Head of caudate nucleus (tissue), 42 donors: ENCODE measurements at regions not wholly inside any gene's neighbourhood (a gene's known extent, or its start where the extent isn't known, plus 50 kb on each side); places are given as distances from the start of the nearest gene placed in this dataset.
A peak's percentile ranks its signal among the peaks of the same experiment; 100 is the strongest.

ENCODE experiments used
- DNase-seq, 42 donors: peaks; one replicate each; pipeline versions ENCODE4 v3.0.0 to v3.0.0-alpha.2; 2020 to 2021; ENCODE audit warnings: mixed read lengths in 7 of 42
- intact Hi-C: fragments of 100-400 bp; cut with DNase I; formaldehyde crosslinking; loops from one replicate; pipeline ENCODE4 v1.15.0; 2022

DNA sequence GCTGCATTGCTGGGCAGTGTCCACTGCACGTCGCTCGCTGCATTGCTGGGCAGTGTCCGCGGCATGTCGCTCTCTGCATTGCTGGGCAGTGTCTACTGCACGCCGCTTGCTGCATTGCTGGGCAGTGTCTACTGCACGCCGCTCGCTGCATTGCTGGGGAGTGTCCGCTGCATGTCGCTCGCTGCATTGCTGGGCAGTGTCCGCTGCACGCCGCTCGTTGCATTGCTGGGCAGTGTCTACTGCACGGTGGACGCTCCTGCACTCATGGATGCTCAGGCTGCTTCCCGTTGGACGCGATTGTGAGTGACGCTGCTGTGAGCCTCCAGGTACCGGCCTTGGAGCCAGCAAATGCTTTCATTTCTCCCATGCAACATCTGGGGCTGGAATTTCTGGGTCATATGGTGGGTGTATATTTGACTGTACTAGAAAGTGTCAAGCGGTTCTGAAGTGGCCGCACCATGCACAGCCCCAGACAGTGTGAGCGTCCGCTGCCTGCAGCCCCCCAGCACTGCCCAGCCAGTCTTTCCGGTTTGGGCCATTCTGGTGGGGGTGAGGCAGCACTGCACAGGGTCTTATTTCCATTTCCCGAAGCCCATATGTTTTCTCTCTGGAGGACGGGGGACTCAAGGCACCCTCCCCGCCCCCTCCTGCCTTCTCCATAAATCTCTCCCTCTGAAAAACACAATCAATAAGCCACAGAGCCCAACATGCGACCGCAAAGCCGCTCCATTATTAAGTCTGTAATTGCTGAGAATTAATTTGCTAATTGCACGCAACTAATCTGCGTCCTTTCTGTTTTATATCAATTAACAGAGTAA lies 97.4 kb downstream of the YTHDF1 start:
- intact Hi-C loops, result no loop called here
- no peak for DNase-seq

DNA sequence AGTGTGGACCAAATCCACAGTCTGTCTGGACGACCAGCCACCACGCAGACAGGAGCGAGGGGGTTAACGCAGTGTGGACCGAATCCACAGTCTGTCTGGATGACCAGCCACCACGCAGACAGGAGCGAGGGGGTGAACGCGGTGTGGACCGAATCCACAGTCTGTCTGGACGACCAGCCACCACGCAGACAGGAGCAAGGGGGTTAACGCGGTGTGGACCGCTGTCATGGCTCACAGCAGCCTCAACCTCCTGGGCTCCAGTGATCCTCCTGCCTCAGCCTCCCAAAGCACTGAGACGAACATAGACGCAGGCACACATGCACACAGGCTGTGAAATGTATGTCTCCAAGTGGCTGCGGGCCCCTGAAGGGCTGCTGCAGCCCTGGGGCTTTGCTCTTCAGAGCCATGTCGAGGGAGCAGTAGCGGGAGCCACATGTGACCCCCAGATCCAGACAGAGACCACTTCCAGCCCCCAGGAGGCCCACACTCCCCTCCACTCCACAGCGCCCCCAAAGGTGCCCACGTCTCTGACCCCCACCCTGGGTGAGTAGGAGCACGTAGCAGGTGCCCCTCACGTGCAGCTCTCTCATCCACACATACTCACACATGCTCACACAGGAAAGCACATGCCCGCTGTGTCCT lies 98.1 kb downstream of the YTHDF1 start:
- intact Hi-C loops, result no loop called here
- DNase-seq, result no peak

DNA sequence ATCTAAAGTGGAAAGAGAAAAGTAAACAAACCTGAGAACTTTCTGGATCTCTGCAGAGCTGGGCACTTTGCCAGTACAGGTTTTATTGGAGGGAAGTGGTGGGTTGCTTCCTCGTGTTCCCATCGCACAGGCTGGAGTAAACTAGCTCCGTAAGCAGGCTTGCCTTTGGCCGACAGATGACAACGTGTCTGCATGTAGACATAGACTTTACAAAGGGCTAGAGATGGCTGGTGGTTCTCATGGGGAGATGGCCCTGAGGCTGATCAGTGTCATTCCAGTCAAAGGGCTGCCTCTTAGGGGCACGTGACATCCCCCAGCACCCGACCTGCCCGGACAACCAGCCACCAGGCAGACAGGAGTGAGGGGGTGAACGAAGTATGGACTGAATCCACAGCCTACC lies 98.8 kb downstream of the YTHDF1 start:
- DNase-seq, result no peak
- intact Hi-C loops, result no loop called here

DNA sequence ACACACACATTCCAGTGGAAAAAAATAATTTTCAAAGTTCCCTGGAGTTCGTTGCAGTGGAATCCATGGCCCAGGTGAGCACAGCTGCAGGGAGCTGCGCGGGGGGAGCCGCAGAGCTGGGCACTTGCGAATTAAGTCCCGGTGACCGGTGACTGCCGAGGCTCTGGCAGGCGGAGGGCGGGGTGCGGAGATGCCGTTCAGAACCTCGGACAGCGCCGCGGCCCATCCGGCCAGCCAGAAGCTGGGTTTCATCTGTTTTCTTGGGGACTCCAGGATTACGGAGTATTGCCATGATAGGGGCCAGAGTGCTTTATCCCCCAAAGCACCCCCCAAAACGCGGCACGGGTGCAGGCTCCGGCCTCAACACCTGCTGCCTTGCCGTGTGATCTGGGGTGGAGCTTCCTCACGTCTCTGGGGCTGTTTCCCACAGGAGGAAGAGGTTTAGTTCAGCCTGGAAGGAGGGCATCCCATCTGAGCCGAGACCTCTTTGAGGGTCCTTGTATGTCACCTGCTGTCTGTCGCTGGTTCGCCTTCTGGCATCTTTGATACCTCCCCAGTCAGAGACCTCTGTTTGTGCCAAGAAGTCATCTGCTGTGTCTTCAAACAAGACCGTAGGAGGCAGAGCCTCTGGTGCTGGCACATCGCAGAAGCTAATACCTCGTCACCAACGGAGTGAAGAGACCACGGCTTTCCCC lies 99.4 kb downstream of the YTHDF1 start:
- peak in 14 of 42 donors; percentile 5 to 58 (median 44) for DNase-seq
- intact Hi-C loops, result no loop called here

DNA sequence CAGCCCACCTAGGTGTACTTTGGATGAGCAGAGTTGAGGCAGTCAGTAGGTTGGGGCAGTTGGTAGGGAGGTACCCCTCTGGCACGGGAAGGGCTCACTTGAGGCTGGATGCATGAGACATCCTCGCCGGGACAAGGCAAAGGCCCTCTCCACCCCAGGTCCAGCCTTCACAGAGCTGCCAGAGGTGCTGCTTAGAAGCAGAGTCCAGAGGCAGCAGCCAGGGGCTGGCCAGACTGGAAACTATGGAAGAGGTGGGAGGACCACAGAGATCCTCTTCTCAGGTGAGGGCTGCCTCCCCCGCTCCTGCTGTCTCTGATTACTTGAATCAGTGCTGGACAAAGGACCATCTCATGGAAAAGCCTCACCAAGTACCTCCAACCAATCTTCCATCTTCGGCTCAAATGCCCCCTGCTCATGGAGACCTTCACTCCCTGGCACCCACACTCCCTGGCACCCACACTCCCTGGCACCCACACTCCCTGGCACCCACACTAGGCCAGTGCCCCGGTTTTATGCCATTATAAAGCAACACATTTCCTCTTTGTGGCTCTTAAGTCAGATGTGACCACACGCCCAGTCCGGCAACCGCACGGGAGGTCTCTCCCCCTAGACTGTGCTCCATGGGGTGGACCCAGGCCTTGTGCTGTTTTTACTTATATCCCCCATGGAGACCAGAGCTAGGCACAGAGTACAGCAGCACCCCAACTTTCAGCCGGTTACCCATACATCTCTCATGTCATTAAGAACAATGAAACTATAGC lies 100.1 kb downstream of the YTHDF1 start:
- intact Hi-C loops, result no loop called here
- DNase-seq, result no peak

DNA sequence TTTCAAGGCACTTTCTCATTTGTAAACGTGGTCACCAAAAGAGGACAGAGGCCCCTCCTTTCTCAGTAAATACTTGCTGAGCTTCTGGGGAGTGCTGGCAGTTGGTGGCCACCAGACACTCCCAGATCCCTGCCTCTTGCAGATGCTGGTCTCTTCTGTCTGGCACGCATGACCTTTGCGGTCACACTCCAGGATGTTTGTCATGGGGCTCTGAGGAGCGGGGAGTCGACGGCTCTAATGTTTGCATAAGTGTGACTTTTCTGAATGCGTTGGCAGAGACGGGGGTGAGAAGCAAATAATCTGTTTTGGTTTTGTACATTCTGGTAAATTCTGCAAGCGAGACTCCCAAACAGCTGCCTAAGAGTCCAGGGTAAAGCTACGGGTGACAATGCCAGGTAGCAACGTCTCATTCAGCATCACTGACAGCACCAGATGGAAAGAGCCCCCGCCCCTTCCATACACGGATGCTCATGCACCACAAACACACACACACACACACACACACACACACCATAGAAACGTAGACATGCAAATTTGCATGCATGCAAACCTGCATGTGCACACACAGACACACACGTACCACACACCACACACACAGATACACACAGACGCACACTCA lies 101.1 kb downstream of the YTHDF1 start:
- intact Hi-C loops, result no loop called here
- DNase-seq, result no peak

DNA sequence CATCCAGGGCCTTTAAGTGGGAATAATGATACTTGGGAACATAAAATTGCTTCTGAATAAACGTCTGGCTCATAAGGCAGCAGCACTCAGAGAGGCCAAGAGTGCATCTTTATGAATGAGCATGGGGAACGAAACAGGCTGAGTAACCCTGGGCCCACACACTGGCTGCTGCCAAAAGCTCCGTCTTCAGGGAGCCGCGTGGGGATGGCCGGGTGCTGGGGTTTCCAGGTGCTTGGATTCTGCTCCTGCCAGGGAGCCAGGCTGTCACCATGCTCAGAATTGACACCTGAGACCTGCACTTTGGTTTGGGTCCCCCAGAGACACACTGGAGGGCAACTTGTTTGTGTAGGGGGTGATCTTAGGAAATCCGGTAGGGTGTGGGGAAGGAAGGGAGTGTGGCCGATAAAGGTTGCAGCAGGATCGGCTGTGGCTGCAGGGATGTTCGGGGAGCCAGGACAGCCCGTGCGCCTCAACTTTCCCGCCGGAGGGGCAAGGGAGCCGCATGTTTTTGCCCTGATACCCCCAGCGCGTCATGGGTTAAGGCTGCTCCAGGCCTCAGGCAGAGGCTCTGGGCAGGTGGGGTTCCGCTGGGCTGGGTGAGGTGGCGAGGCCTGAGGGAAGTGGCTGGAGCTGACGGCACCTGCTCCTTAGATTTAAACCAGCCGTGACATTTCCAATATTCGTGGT lies 101.8 kb downstream of the YTHDF1 start:
- intact Hi-C loops, result no loop called here
- DNase-seq, result no peak

DNA sequence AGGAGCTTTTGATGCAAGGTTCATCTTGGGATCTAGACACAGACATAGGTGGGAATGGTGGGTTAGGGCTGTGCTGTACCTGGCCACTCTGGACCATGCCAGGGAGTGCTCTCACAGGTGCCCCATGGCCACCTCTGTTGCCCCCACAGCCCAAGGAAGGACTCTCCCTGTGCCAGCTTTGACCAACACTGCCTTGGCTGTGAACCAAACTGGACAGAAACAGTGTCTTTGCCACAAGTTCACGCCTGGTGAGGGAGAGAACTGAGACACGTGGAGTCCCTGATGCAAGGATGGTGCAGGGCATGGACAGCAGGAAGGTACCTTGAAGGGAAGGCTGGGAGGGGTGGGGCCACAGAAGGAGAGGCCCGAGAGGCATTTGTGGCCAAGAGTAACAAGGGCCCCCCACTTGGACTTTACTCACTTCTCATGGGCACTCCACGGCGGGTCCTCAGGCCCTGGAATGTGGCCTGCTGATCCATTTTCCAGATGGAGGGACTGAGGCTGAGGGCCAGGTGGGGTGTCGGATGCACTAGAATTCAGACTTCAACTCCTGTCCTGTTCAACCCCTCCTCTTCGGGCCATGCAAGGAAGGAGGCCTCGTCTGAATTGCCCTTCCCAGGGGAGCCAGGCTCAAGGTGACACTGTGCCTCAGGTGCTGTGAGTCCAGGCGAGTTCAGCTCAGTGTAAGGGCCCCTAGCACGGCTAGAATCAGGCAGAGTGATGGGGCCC lies 103.3 kb downstream of the YTHDF1 start:
- intact Hi-C loops, result no loop called here
- no peak for DNase-seq

DNA sequence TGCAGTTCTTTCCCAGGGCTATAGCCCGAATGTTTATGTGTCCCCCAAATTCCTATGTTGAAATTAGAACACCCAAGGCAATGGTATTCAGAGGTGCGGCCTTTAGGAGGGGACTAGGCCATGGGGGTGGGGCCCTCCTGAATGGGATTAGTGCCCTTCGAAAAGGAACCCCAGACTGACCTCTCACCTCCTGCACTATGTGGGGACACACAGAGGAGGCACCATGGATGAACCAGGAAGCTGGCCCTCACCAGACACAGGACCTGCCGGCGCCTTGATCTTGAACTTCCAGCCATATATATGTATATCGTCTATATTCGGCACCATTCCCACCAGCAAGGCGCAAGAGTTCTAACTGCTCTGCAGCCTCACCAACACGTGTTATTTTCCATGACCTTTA lies 101.5 kb upstream of the BHLHE23 start:
- DNase-seq, result no peak
- intact Hi-C loops, result no loop called here

DNA sequence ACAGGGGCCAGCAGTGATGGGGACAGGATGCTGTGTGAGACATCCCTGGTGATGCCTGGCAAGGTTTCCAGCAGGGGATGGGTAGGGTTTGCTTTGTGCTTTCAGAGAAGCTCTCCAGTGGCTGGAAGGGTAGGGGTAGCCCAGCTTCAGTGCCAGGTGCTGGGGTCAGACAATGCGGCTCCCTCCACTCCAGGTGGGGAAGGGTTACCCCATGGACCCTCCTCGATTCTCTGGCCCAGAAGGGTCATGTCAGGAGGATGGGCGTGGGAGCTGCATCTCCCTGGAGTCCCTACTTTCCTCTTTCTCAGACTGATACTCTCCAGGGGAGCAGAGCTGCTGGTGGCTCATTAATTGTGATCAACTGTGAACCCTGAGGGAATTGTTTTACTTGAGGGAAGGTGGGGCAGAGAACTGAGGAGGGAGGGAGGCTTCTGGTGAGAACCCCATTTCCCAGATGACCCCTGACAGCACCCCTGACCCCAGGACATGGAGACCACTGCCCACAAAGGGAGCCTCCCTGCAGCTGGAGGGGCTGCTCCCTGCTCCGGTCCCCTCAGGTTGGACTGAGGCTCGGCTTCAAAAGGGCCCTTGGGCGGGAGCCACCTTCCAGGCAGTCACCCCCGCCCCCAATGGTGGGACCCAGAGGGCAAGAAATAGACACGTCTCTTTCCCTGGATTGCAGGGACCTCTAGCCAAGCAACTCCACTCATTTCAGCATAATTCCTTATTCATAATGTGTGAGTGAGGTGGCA lies 100.9 kb upstream of the BHLHE23 start:
- intact Hi-C loops, result no loop called here
- DNase-seq, result no peak

DNA sequence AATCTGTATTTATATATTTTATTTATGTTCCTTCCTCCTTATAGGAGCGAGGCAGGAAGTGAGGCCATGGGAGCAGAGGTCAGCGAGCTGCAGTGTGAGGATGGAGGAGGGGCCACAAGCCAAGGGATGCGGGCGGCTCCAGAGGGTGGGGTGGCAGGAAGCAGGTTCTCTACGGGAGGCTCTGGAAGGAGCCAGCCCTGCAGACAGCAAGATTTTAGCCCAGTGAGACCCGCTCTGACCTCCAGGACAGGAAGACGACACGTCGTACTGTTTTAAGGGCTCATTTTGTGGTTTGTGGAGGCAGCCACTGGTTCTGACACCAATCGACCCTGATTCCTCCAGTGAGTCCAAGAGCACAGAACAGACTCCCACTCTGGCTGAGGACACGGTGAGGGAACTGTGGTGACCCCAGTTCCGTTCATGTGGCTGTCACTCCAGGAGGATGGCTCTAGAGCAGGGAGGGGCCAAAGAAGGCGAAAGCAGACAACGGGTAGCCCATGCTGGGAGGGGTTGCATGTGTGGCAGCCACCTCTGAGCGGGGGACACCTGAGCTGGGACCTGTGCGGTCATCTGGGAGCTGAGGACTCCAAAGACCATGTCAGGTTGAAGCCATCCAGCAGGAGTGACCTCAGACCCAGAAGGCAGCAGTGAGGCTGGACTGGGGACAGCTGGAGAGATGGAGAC lies 100.1 kb upstream of the BHLHE23 start:
- intact Hi-C loops, result no loop called here
- no peak for DNase-seq

DNA sequence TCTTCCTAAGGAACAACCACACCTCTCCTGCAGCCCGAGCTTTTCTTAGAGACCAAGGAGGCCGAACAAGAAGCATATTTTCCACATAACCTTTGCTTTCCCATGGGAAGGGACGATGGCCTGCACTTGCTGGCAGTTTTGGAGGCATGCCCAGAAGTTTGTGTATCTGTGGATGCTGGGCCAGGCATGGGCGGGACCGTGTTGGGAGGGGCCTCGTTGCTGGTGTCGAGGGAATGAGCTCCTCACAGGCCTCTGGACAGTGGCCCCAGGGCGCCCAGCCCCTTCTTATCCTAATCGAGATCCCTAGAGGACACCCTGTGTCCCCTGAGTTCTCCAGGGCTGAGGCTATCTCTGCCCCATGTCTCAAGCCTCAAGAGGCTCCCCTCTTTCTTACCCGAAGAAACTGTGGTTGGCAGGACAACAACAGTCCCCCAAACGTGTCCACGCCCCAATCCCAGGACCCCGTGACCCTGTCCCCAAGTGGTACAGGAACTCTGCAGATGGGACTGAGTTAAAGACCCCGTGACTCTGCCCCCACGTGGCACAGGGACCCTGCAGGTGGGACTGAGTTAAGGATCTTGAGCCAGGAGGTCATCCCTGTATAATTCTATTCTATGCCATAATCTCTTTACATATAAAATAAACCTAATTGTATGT lies 99.5 kb upstream of the BHLHE23 start:
- no peak for DNase-seq
- intact Hi-C loops, result no loop called here

DNA sequence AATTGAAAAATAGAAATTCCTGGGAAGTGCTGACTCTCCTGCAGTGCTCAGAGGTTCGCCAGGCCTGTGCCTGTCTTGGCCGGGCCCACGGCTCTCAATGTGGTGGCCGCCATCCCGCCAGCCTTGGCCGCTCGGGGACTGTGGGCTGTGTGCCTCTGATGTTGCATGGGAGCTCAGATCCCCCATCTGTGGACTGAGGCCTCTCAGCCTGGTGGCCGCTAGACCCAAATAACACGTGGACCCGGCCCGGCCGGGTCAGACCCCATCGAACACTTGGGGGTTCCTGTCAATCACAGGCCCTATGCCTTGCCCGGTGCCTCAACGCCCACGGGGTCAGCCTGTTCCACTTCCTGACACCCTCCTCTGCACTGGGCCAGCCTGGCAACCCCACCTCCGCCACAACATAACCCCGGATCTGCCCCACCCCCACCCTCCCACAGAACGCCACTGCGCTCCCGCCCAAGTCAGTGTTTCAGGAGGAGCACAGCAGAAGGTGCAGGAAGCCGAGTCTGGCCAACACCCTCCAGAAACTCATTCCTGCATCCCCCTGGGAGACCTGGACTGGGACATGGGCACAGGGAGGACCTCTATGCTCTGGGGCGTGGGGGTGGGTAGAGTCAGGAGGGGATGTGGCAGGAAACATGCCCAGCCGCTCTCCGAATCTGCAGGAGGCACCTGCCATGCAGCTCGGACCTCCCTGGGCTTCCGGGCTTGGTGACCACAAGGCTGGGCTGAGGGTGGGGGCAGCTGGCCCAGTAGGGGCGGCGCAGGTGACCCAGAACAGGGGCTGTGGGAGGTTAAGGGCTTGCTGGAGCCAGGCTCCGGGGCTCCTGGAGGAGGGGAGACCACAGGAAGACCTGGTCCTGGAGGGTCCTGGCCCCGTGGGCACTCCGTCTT lies 98.7 kb upstream of the BHLHE23 start:
- DNase-seq, result no peak

DNA sequence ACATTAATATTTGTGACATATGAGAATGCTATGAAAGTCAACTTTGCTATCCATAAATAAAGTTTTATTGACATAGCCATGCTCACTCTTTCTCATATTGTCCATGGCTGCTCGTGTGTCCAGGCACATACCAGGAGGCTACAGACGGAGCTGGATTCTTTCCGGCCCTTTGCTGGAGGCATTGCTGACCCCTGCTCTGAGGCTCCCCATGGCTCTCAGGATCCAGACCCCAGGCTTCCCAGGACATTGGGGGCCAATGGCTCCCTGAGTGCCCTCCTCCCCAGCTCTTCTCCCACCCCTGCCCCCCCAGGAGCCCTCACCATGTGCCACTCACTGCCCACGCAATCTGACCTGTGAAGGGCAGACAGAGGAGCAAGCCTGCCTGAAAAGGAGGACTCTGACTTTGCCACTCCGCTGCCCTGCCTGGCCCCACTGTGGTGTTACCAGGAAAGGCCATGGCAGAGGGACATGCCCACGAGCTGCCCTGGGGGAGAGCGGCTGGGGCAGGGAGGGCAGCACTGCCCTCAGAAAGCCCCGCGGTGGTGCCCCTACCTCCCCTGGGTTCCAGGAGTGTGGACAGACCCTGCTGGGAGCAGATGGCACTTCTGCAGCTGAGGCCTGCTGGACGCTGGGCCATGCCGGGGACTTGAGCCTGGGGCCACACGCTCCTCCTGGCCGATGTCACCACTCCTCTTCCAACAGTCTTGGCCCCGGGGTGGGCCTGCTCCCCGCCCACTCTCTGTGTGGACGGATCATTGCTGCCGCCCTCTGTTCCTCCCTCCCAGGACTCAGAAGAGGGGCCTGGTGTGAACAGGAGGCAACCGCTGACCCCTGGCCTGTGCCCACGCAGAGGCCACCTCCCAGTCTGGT lies 97.8 kb upstream of the BHLHE23 start:
- no peak for DNase-seq
- intact Hi-C loops, result no loop called here

More for the DNA sequence above, 98.7 kb upstream of the BHLHE23 start:
- intact Hi-C loops, result no loop called here
